ENCODE measurements at regions not wholly inside any gene's neighbourhood (a gene's known extent, or its start where the extent isn't known, plus 50 kb on each side); places are given as distances from the start of the nearest gene placed in this dataset.

DNA sequence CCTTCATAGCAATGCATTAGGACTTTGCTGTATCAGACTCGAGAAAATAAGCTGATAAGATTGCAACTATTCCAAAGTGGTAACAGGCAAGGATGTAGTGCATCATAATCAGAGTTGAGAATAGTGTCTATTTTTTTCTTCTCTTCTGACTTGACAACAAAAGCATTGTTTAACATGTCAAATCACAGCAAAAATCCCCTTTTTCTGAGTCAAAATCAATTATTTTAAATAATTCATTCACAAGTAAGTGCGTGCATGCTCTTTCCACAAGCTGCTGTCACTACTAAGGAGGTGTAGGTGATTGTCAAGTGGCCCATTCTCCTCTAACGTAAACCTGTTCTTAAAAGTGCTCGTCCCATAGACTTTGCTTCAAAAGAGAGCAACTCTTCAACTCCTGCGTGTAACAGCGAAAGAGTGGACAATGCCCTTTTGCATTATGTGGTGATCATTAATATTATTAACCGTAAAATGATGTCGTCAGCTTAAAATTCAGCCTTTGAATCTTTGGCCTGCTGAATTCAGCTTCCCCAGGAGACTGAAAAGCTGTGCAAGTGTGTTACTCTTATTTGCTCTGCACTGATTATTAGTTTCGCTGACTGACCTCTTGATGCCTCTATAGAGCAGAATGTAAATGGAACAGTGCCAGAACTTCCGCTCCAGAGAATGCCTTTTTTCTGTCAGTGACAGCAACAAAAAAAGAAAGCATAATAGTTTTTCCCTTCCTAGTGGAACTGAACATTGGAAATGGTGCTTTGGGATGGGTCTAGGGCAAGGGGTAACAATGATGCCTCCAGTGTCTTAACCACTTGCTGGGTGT is 680.8 kb upstream of the SEMA6A start:
- TF ChIP-seq POLR2AphosphoS5 (IDR thresholded peaks at IDR 0.05; ENCODE audit: low read depth, low read length) (no peak), POLR2A (IDR thresholded peaks at IDR 0.05; ENCODE audit: low read depth, low read length) (no peak)

Data from GM12892 (cell line).